Neural progenitor cell (in vitro differentiated cells): ENCODE measurements at regions not wholly inside any gene's neighbourhood (a gene's known extent, or its start where the extent isn't known, plus 50 kb on each side); places are given as distances from the start of the nearest gene placed in this dataset.

ENCODE experiments used
- DNase-seq: peaks from one replicate; pipeline ENCODE4 v3.0.0-alpha.2; 2016; ENCODE audit warnings: low spot score
- H2AFZ ChIP-seq: fragments of 200-600 bp; sonication (generic); replicated peaks from 2 replicates; pipeline ENCODE4 v1.6.1; 2016; ENCODE audit warnings: antibody characterized with exemption
- H3F3A ChIP-seq: fragments of 200-600 bp; sonication (generic); 2 replicates; pipeline ENCODE4 v1.6.1; 2016; ENCODE audit warnings: antibody characterized with exemption, low read depth
- H3K27ac ChIP-seq: fragments of 200-600 bp; sonication (generic); 2 replicates; pipeline ENCODE4 v1.5.1; 2016; ENCODE audit warnings: mild to moderate bottlenecking
- H3K27me3 ChIP-seq: fragments of 200-600 bp; sonication (generic); 2 replicates; pipeline ENCODE4 v1.6.1; 2016; ENCODE audit warnings: mild to moderate bottlenecking, moderate library complexity
- H3K36me3 ChIP-seq: fragments of 200-600 bp; sonication (generic); 2 replicates; pipeline ENCODE4 v1.5.1; 2016
- H3K4me1 ChIP-seq: fragments of 200-600 bp; sonication (generic); 2 replicates; pipeline ENCODE4 v1.6.1; 2016; ENCODE audit warnings: mixed run types
- H3K4me2 ChIP-seq: fragments of 200-600 bp; sonication (generic); 2 replicates; pipeline ENCODE4 v1.6.1; 2016
- H3K4me3 ChIP-seq: fragments of 200-600 bp; sonication (generic); 2 replicates; pipeline ENCODE4 v1.5.1; 2016
- H3K79me2 ChIP-seq: fragments of 200-600 bp; sonication (generic); 2 replicates; pipeline ENCODE4 v1.6.1; 2016; ENCODE audit warnings: low read depth
- H3K9ac ChIP-seq: fragments of 200-600 bp; sonication (generic); 2 replicates; pipeline ENCODE4 v1.6.1; 2016
- H3K9me3 ChIP-seq: fragments of 200-600 bp; sonication (generic); 2 replicates; pipeline ENCODE4 v1.5.1; 2016; ENCODE audit warnings: low read depth
- H4K20me1 ChIP-seq: fragments of 200-600 bp; sonication (generic); 2 replicates; pipeline ENCODE4 v1.6.1; 2016; ENCODE audit warnings: low read depth
- H3K27ac Mint-ChIP-seq: 3 replicates; pipeline ENCODE4 v1.8.0; 2021; ENCODE audit warnings: mixed read lengths
- H3K27me3 Mint-ChIP-seq: 2 replicates; pipeline ENCODE4 v1.8.0; 2022; ENCODE audit warnings: low read depth, mild to moderate bottlenecking, inconsistent platforms, moderate library complexity, mixed read lengths; ENCODE audit not compliant: insufficient read depth
- H3K36me3 Mint-ChIP-seq: 3 replicates; pipeline ENCODE4 v1.8.0; 2021; ENCODE audit warnings: mixed read lengths
- H3K4me1 Mint-ChIP-seq: 3 replicates; pipeline ENCODE4 v1.8.0; 2021; ENCODE audit warnings: mixed read lengths
- H3K4me3 Mint-ChIP-seq: 3 replicates; pipeline ENCODE4 v1.8.0; 2021; ENCODE audit warnings: mild to moderate bottlenecking, moderate library complexity, mixed read lengths
- H3K9me3 Mint-ChIP-seq: 3 replicates; pipeline ENCODE4 v1.8.0; 2020; ENCODE audit warnings: mixed read lengths
- EZH2 ChIP-seq: fragments of 200-600 bp; sonication (generic); IDR thresholded peaks from 2 replicates; pipeline ENCODE4 v1.6.1; 2017; ENCODE audit warnings: antibody characterized with exemption, mild to moderate bottlenecking, moderate library complexity
- EZH2phosphoT487 ChIP-seq: fragments of 200-600 bp; sonication (generic); IDR thresholded peaks from 2 replicates; pipeline ENCODE4 v1.6.1; 2017; ENCODE audit warnings: antibody characterized with exemption
- TF ChIP-seq, protein P1 (sequence below): fragments of 200-600 bp; sonication (generic); IDR thresholded peaks from 2 replicates; pipeline ENCODE4 v1.5.1; 2017; ENCODE audit warnings: antibody characterized with exemption, mild to moderate bottlenecking

DNA sequence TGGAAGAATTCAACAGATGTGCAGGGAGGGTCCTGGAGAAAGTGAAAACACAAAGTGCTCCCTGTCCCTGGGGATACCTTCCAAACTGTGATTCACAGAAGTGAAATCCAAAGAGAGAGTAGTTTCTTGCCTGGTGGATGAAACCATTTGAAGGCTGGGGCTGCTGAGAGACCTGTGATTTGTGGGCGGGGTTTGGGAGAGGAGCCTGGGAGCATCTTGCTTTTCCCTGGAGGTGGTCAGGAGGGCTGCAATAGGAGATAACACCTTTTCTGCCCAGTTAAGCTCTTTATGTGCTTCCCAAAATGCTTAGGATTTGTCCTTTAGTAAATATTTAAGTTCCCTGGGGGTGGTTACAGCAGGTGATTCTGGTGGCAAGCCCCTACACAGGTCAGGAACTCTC is 105.3 kb upstream of the TPK1 start:
- Mint-ChIP-seq H3K9me3 (no peaks in the 10 kb centered on the region), H3K27me3 (no peaks in the 10 kb centered on the region), H3K36me3 (no peaks in the 10 kb centered on the region), H3K4me3 (no peak overlapping the region), H3K4me1 (no peaks in the 10 kb centered on the region), H3K27ac (no peak overlapping the region)
- Histone ChIP-seq H3K27me3 (no peaks in the 10 kb centered on the region), H3K4me2 (no peak overlapping the region), H3K4me1 (no peaks in the 10 kb centered on the region), H3K36me3 (no peaks in the 10 kb centered on the region), H2AFZ (peak overlapping the region; percentile 96), H3K27ac (no peak overlapping the region), H3K79me2 (no peaks in the 10 kb centered on the region), H4K20me1 (no peaks in the 10 kb centered on the region), H3K9ac (no peak overlapping the region), H3F3A (no peaks in the 10 kb centered on the region), H3K4me3 (no peak overlapping the region), H3K9me3 (no peaks in the 10 kb centered on the region)
- peak; percentile 37 for DNase-seq
- TF ChIP-seq EZH2 (no peak), EZH2phosphoT487 (no peak)
- TF ChIP-seq, protein P1, sequence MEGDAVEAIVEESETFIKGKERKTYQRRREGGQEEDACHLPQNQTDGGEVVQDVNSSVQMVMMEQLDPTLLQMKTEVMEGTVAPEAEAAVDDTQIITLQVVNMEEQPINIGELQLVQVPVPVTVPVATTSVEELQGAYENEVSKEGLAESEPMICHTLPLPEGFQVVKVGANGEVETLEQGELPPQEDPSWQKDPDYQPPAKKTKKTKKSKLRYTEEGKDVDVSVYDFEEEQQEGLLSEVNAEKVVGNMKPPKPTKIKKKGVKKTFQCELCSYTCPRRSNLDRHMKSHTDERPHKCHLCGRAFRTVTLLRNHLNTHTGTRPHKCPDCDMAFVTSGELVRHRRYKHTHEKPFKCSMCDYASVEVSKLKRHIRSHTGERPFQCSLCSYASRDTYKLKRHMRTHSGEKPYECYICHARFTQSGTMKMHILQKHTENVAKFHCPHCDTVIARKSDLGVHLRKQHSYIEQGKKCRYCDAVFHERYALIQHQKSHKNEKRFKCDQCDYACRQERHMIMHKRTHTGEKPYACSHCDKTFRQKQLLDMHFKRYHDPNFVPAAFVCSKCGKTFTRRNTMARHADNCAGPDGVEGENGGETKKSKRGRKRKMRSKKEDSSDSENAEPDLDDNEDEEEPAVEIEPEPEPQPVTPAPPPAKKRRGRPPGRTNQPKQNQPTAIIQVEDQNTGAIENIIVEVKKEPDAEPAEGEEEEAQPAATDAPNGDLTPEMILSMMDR: no peak

DNA sequence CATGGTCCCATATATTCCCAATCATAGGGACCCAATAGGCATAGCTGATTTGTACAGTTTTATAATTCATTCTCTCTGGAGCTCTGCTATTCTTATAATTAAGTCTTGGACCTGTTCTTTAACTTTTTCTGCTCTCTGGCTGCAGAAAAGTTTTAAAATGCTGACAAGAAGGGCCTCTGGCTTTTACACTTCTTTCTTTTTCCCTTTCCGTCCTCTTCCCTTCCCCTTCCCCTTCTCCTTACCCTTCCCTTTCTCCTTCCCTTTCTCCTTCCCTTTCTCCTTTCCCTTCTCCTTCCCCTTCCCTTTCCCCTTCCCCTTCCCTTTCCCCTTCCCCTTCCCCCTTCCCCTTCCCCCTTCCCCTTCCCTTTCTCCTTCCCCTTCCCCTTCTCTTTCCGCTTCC is 101.3 kb upstream of the TPK1 start:
- no peaks in the 10 kb centered on the region for H3K4me1 ChIP-seq
- H3K4me3 Mint-ChIP-seq: no peak overlapping the region
- no peaks in the 10 kb centered on the region for H3F3A ChIP-seq
- H3K36me3 ChIP-seq: no peaks in the 10 kb centered on the region
- no peaks in the 10 kb centered on the region for H3K27me3 ChIP-seq
- no peak overlapping the region for H3K4me2 ChIP-seq
- no peaks in the 10 kb centered on the region for H3K4me1 Mint-ChIP-seq
- DNase-seq: no peak
- no peaks in the 10 kb centered on the region for H3K9me3 Mint-ChIP-seq
- no peak overlapping the region for H2AFZ ChIP-seq
- no peaks in the 10 kb centered on the region for H3K79me2 ChIP-seq
- H3K9ac ChIP-seq: no peak overlapping the region
- H3K27ac ChIP-seq: no peak overlapping the region
- no peaks in the 10 kb centered on the region for H3K9me3 ChIP-seq
- no peak overlapping the region for H3K4me3 ChIP-seq
- no peaks in the 10 kb centered on the region for H4K20me1 ChIP-seq
- TF ChIP-seq EZH2phosphoT487 (no peak), EZH2 (no peak)
- TF ChIP-seq, protein P1: no peak
- H3K36me3 Mint-ChIP-seq: no peaks in the 10 kb centered on the region
- H3K27ac Mint-ChIP-seq: no peak overlapping the region
- H3K27me3 Mint-ChIP-seq: no peaks in the 10 kb centered on the region

DNA sequence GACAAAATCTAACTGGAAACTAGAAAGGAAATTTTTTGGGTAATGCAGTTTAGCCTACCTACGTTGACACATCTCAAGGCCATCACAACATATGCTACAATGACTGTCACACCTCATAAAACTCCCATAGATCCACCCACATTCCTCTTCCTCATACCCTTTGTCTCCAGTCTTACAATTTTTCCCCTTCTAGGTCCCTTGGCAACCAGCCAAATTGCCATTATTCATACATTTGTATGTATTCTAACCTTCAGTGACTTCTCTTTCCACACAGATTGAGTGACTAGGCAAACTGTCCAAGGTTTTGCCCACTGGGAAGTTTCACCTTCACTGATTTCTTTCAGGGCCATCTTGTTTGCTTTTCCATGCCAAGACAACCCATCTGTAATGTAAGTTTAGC is 100.5 kb upstream of the TPK1 start:
- H3K27me3 ChIP-seq: no peaks in the 10 kb centered on the region
- H3K27ac ChIP-seq: no peak overlapping the region
- no peaks in the 10 kb centered on the region for H3K36me3 ChIP-seq
- TF ChIP-seq, protein P1: no peak
- no peak for TF ChIP-seq EZH2phosphoT487
- TF ChIP-seq EZH2: no peak
- no peaks in the 10 kb centered on the region for H4K20me1 ChIP-seq
- H3K27me3 Mint-ChIP-seq: no peaks in the 10 kb centered on the region
- H3K79me2 ChIP-seq: no peaks in the 10 kb centered on the region
- no peaks in the 10 kb centered on the region for H3K4me1 ChIP-seq
- no peak overlapping the region for H3K4me3 ChIP-seq
- no peak overlapping the region for H3K4me3 Mint-ChIP-seq
- no peak overlapping the region for H3K27ac Mint-ChIP-seq
- H3K9ac ChIP-seq: no peak overlapping the region
- no peak overlapping the region for H3K4me2 ChIP-seq
- no peaks in the 10 kb centered on the region for H3K36me3 Mint-ChIP-seq
- H2AFZ ChIP-seq: no peak overlapping the region
- H3F3A ChIP-seq: no peaks in the 10 kb centered on the region
- no peaks in the 10 kb centered on the region for H3K4me1 Mint-ChIP-seq
- H3K9me3 Mint-ChIP-seq: no peaks in the 10 kb centered on the region
- DNase-seq: no peak
- no peaks in the 10 kb centered on the region for H3K9me3 ChIP-seq

DNA sequence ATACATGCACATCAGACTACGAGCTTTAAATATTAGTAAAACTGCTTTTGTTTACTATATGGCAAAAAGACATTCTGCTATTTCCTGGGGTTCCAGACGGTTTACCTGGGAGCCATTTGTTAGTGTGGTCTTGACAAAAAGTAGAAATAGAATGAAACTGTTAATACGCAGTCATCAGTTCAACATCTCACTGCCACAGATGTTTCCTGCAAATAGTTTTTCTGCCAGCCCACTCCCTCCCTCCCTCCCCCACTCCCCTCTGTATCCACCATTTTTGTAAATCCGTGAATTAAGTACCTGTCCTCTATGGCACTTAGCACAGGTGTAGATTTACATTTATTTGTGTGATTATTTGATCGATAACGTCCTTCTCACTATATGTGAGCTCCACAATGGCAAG is 74.6 kb upstream of the TPK1 start:
- Histone ChIP-seq H3K27me3 (no peaks in the 10 kb centered on the region), H3K4me3 (no peak overlapping the region), H2AFZ (no peak overlapping the region), H3K9ac (no peak overlapping the region), H3K9me3 (no peaks in the 10 kb centered on the region), H4K20me1 (no peaks in the 10 kb centered on the region), H3K36me3 (no peaks in the 10 kb centered on the region), H3K79me2 (no peaks in the 10 kb centered on the region), H3F3A (no peaks in the 10 kb centered on the region), H3K27ac (no peak overlapping the region), H3K4me1 (peaks cover 18% of the 10 kb centered on the region), H3K4me2 (no peak overlapping the region)
- Mint-ChIP-seq H3K27ac (no peak overlapping the region), H3K4me1 (peaks cover 29% of the 10 kb centered on the region), H3K27me3 (no peaks in the 10 kb centered on the region), H3K4me3 (no peak overlapping the region), H3K9me3 (no peaks in the 10 kb centered on the region), H3K36me3 (no peaks in the 10 kb centered on the region)
- no peak for DNase-seq
- TF ChIP-seq EZH2phosphoT487 (no peak), EZH2 (no peak)
- TF ChIP-seq, protein P1: no peak
